C4-2B (cell line): ENCODE measurements at regions not wholly inside any gene's neighbourhood (a gene's known extent, or its start where the extent isn't known, plus 50 kb on each side); places are given as distances from the start of the nearest gene placed in this dataset.
"Not testable (repeated sequence)": the region's sequence is repeated elsewhere in the genome, so short reads cannot be mapped to it uniquely, and the experiment has no call there.

Source experiments
- H3K27ac ChIP-seq: fragments of 450-650 bp; 2 replicates; pipeline ENCODE4 v1.5.1; 2017
- CTCF ChIP-seq: fragments of 450-650 bp; conservative IDR thresholded peaks from 2 replicates; pipeline ENCODE4 v1.5.1; 2017; ENCODE audit warnings: mild to moderate bottlenecking
- ZFX ChIP-seq: fragments of 450-650 bp; IDR thresholded peaks from 2 replicates; pipeline ENCODE4 v1.6.1; 2017

- TF ChIP-seq ZFX, result no peak
- TF ChIP-seq CTCF, result no peak
- H3K27ac ChIP-seq, result no peak overlapping the region
These were observed 325.8 kb downstream of the LMO7 start for GRCh38 chr13:75961911-75962310.

GRCh38 chr13:75960538-75960994 is 324.4 kb downstream of the LMO7 start:
- TF ChIP-seq ZFX (no peak), CTCF (no peak)
- H3K27ac ChIP-seq, result no peak overlapping the region

GRCh38 chr13:75959861-75960481 is 323.8 kb downstream of the LMO7 start:
- TF ChIP-seq CTCF, result no peak
- no peak for TF ChIP-seq ZFX
- no peak overlapping the region for H3K27ac ChIP-seq

GRCh38 chr13:75953589-75953988 is 317.5 kb downstream of the LMO7 start:
- not testable (repeated sequence) for H3K27ac ChIP-seq

- TF ChIP-seq ZFX, result no peak
- TF ChIP-seq CTCF, result no peak
- H3K27ac ChIP-seq, result no peak overlapping the region
These were observed 311.3 kb downstream of the LMO7 start for GRCh38 chr13:75947448-75947847.

GRCh38 chr13:75946536-75947284 is 310.6 kb downstream of the LMO7 start:
- no peak overlapping the region for H3K27ac ChIP-seq
- no peak for TF ChIP-seq CTCF

- TF ChIP-seq CTCF, result no peak
- TF ChIP-seq ZFX, result no peak
- no peak overlapping the region for H3K27ac ChIP-seq
These were observed 309.8 kb downstream of the LMO7 start for GRCh38 chr13:75945841-75946482.
